HCT116 (cell line): ENCODE measurements at regions not wholly inside any gene's neighbourhood (a gene's known extent, or its start where the extent isn't known, plus 50 kb on each side); places are given as distances from the start of the nearest gene placed in this dataset.

Experiments
- ATAC-seq: fragments of 200-7000 bp; cut with Tn5 transposase; 2 replicates; pipeline ENCODE4 v1.9.1; 2020; ENCODE audit warnings: mild to moderate bottlenecking, moderate library complexity
- BruUV-seq: library from RNA; stranded (reverse); fragments of 400-500 nt; replicated peaks from 2 replicates; lab custom pipeline; 2021; lab: Mats Ljungman, UMichigan
- CTCF ChIA-PET: fragments of 300-600 bp; sonication (Branson Sonifier 250); formaldehyde crosslinking; loops from one replicate; lab custom pipeline; 2021; ENCODE audit warnings: antibody characterized with exemption; lab: Charles Lee
- POLR2A ChIA-PET: fragments of 300-600, 350-600 bp; sonication (Branson Sonifier 250); formaldehyde crosslinking; loops from one replicate; lab custom pipeline; 2021; ENCODE audit warnings: antibody characterized with exemption; lab: Charles Lee
- RAD21 ChIA-PET, 2 experiments: fragments of 300-600 bp; sonication (Branson Sonifier 250); formaldehyde crosslinking; loops; one replicate each; lab custom pipeline; 2023; ENCODE audit warnings: low total read pairs in 2 of 2; ENCODE audit not compliant: uncharacterized antibody in 2 of 2, unreplicated experiment in 2 of 2, low non-redundant PET in 1 of 2; lab: Charles Lee
- DNase-seq: peaks from one replicate; pipeline ENCODE4 v3.0.0-alpha.2; 2010; ENCODE audit warnings: low read depth, low spot score
- H2AFZ ChIP-seq: fragments of 200-600 bp; shearing (Covaris generic), sonication (generic); 2 replicates; pipeline ENCODE4 v1.6.1; 2017; ENCODE audit warnings: low read depth, mixed run types, mixed read lengths, antibody characterized with exemption, low read length; ENCODE audit not compliant: poor library complexity, severe bottlenecking
- H3K27ac ChIP-seq: 2 replicates; pipeline ENCODE4 v1.5.1; 2012; ENCODE audit warnings: low read depth, low read length
- H3K27me3 ChIP-seq: fragments of 200-600 bp; sonication (generic); 2 replicates; pipeline ENCODE4 v1.6.1; 2016; ENCODE audit warnings: mixed run types, low read length, mixed read lengths; ENCODE audit not compliant: insufficient read depth
- H3K36me3 ChIP-seq, 2 experiments: fragments of 200-500 bp in 1 of 2; fragments of 200-600 bp in 1 of 2; sonication (Bioruptor generic) in 1 of 2; sonication (generic) in 1 of 2; 2 replicates each; pipeline versions ENCODE4 v1.5.1 to v1.6.1; 2014 to 2016; ENCODE audit warnings: low read length in 2 of 2, inconsistent platforms in 1 of 2, mixed read lengths in 1 of 2, mixed run types in 1 of 2; ENCODE audit not compliant: insufficient read depth in 2 of 2, control insufficient read depth in 1 of 2
- H3K4me1 ChIP-seq, 2 experiments: fragments of 200-600 bp in 1 of 2; sonication (generic) in 1 of 2; 2 replicates each; pipeline versions ENCODE4 v1.5.1 to v1.6.1; 2012 to 2017; ENCODE audit warnings: low read length in 2 of 2, inconsistent platforms in 1 of 2, mild to moderate bottlenecking in 1 of 2, mixed read lengths in 1 of 2, mixed run types in 1 of 2, moderate library complexity in 1 of 2; ENCODE audit not compliant: insufficient read depth in 2 of 2, control insufficient read depth in 1 of 2
- H3K4me2 ChIP-seq: fragments of 200-600 bp; sonication (generic); 2 replicates; pipeline ENCODE4 v1.6.1; 2017; ENCODE audit warnings: mixed run types, low read length, mixed read lengths
- H3K4me3 ChIP-seq, 2 experiments: fragments of 200-600 bp in 1 of 2; sonication (generic) in 1 of 2; replicated peaks in 1 of 2; 2 replicates each; pipeline ENCODE4 v1.5.1; 2011 to 2016; ENCODE audit warnings: low read length in 2 of 2, control low read depth in 1 of 2, low read depth in 1 of 2, mild to moderate bottlenecking in 1 of 2, mixed read lengths in 1 of 2, mixed run types in 1 of 2
- H3K79me2 ChIP-seq: fragments of 200-600 bp; sonication (generic); 2 replicates; pipeline ENCODE4 v1.6.1; 2017; ENCODE audit warnings: mild to moderate bottlenecking, mixed run types, low read length, moderate library complexity, mixed read lengths; ENCODE audit not compliant: insufficient read depth
- H3K9ac ChIP-seq: fragments of 200-600 bp; sonication (generic); 2 replicates; pipeline ENCODE4 v1.6.1; 2016; ENCODE audit warnings: low read length, mixed read lengths
- H3K9me2 ChIP-seq: fragments of 200-600 bp; sonication (generic), shearing (Covaris generic); 2 replicates; pipeline ENCODE4 v1.6.1; 2017; ENCODE audit warnings: mixed run types, mild to moderate bottlenecking, moderate library complexity; ENCODE audit not compliant: insufficient read depth
- H3K9me3 ChIP-seq, 2 experiments: fragments of 200-500 bp in 1 of 2; fragments of 200-600 bp in 1 of 2; sonication (Bioruptor generic) in 1 of 2; sonication (generic) in 1 of 2; 2 replicates each; pipeline ENCODE4 v1.6.1; 2014 to 2017; ENCODE audit warnings: low read length in 2 of 2, mixed read lengths in 2 of 2, inconsistent platforms in 1 of 2, low read depth in 1 of 2, mild to moderate bottlenecking in 1 of 2, mixed run types in 1 of 2, moderate library complexity in 1 of 2; ENCODE audit not compliant: control insufficient read depth in 1 of 2, insufficient read depth in 1 of 2
- H4K20me1 ChIP-seq: fragments of 200-600 bp; sonication (generic), shearing (Covaris generic); 2 replicates; pipeline ENCODE4 v1.6.1; 2017; ENCODE audit warnings: mixed run types, mild to moderate bottlenecking, moderate library complexity; ENCODE audit not compliant: insufficient read depth
- CBX3 ChIP-seq: IDR thresholded peaks from 2 replicates; pipeline ENCODE4 v1.6.1; 2012; ENCODE audit warnings: low read depth
- CEBPB ChIP-seq: IDR thresholded peaks from 2 replicates; pipeline ENCODE4 v1.6.1; 2012; ENCODE audit warnings: low read depth
- CTCF ChIP-seq, 3 experiments: fragments of 200-600 bp in 1 of 3; sonication (generic) in 1 of 3; IDR thresholded peaks in 2 of 3; conservative IDR thresholded peaks in 1 of 3; 2 replicates each; pipeline ENCODE4 v1.5.1; 2012 to 2017; ENCODE audit warnings: low read depth in 2 of 3, low read length in 2 of 3, antibody characterized with exemption in 1 of 3, borderline replicate concordance in 1 of 3, control low read depth in 1 of 3, mild to moderate bottlenecking in 1 of 3, mixed read lengths in 1 of 3, mixed run types in 1 of 3, moderate library complexity in 1 of 3; ENCODE audit not compliant: insufficient read depth in 1 of 3
- EGR1 ChIP-seq: IDR thresholded peaks from 2 replicates; pipeline ENCODE4 v1.6.1; 2012; ENCODE audit warnings: low read depth
- EZH2 ChIP-seq: fragments of 200-600 bp; sonication (generic); IDR thresholded peaks from 2 replicates; pipeline ENCODE4 v1.6.1; 2017; ENCODE audit warnings: antibody characterized with exemption, mixed run types
- EZH2phosphoT487 ChIP-seq: fragments of 200-600 bp; IDR thresholded peaks from 2 replicates; pipeline ENCODE4 v1.6.1; 2018; ENCODE audit warnings: antibody characterized with exemption, borderline replicate concordance
- JUND ChIP-seq: IDR thresholded peaks from 2 replicates; pipeline ENCODE4 v1.6.1; 2012
- MAX ChIP-seq: IDR thresholded peaks from 2 replicates; pipeline ENCODE4 v1.6.1; 2012
- POLR2A ChIP-seq: IDR thresholded peaks from 2 replicates; pipeline ENCODE4 v1.7.0; 2011; ENCODE audit warnings: borderline replicate concordance; ENCODE audit not compliant: insufficient read depth, insufficient read length; ENCODE audit errors: extremely low read depth
- POLR2AphosphoS5 ChIP-seq: IDR thresholded peaks from 2 replicates; pipeline ENCODE4 v1.6.1; 2011; ENCODE audit warnings: mild to moderate bottlenecking, low read depth, low read length, moderate library complexity
- RAD21 ChIP-seq: IDR thresholded peaks from 2 replicates; pipeline ENCODE4 v1.6.1; 2012; ENCODE audit warnings: low read depth, mild to moderate bottlenecking
- REST ChIP-seq: IDR thresholded peaks from 2 replicates; pipeline ENCODE4 v1.6.1; 2012; ENCODE audit warnings: low read depth
- SP1 ChIP-seq: IDR thresholded peaks from 2 replicates; pipeline ENCODE4 v1.6.1; 2012; ENCODE audit warnings: low read depth
- SRF ChIP-seq: IDR thresholded peaks from 2 replicates; pipeline ENCODE4 v1.6.1; 2012; ENCODE audit warnings: low read depth
- TCF7L2 ChIP-seq: IDR thresholded peaks from 2 replicates; pipeline ENCODE4 v1.7.0; 2011; ENCODE audit warnings: borderline replicate concordance, inconsistent platforms; ENCODE audit not compliant: insufficient read depth, insufficient read length; ENCODE audit errors: extremely low read depth
- YY1 ChIP-seq: IDR thresholded peaks from 2 replicates; pipeline ENCODE4 v1.6.1; 2011; ENCODE audit warnings: low read length, low read depth, moderate library complexity, mild to moderate bottlenecking; ENCODE audit not compliant: insufficient replicate concordance; ENCODE audit errors: extremely low read depth
- ZBTB33 ChIP-seq: IDR thresholded peaks from 2 replicates; pipeline ENCODE4 v1.6.1; 2011; ENCODE audit warnings: mild to moderate bottlenecking, low read length, moderate library complexity; ENCODE audit not compliant: insufficient replicate concordance; ENCODE audit errors: extremely low read depth
- ZNF274 ChIP-seq: fragments of 200-500 bp; sonication (Bioruptor generic); IDR thresholded peaks from 2 replicates; pipeline ENCODE4 v1.6.1; 2014; ENCODE audit warnings: mild to moderate bottlenecking, low read depth, low read length, inconsistent platforms
- intact Hi-C: fragments of 100-400 bp; cut with micrococcal nuclease; formaldehyde crosslinking; loops from 2 replicates; pipeline ENCODE4 v1.10.0; 2022

- no peak for TF ChIP-seq ZNF274
- no peak for TF ChIP-seq EGR1
- TF ChIP-seq ZBTB33: no peak
- TF ChIP-seq SP1: no peak
- no peak for TF ChIP-seq CEBPB
- no peak for TF ChIP-seq POLR2AphosphoS5
- no peak for TF ChIP-seq JUND
- TF ChIP-seq EZH2phosphoT487: no peak
- TF ChIP-seq SRF: no peak
Measured at GRCh38 chr11:45511566-45511965, 153.9 kb downstream of the CHST1 start (continued).

- H3K79me2 ChIP-seq: no peaks in the 10 kb centered on the region
- TF ChIP-seq REST (no peak), SP1 (no peak), EZH2phosphoT487 (no peak), CBX3 (no peak), TCF7L2 (no peak), EZH2 (no peak), POLR2A (no peak), YY1 (no peak), JUND (no peak), MAX (no peak), CTCF (IDR thresholded peaks at IDR 0.05 in 2 of 3, conservative IDR thresholded peaks at IDR 0.05 in 1 of 3; ENCODE audit: borderline replicate concordance in 1 of 3, insufficient read depth in 1 of 3, low read depth in 2 of 3, low read length in 2 of 3) (no peak), RAD21 (no peak)
Measured at GRCh38 chr11:45507916-45508315, 157.5 kb downstream of the CHST1 start.

More at GRCh38 chr11:45507916-45508315, 157.5 kb downstream of the CHST1 start:
- BruUV-seq: no TSS peak
- peaks cover 29% of the 10 kb centered on the region; the same call in 1 of the 2 replicates for H3K27me3 ChIP-seq
- H3K9ac ChIP-seq: no peak overlapping the region
- H3K27ac ChIP-seq: no peak overlapping the region
- POLR2A ChIA-PET: no interaction called here
- no peaks in the 10 kb centered on the region for H3K36me3 ChIP-seq
- H3K9me2 ChIP-seq: no peaks in the 10 kb centered on the region
- DNase-seq (no peak), ATAC-seq (no peak)
- no peak overlapping the region for H2AFZ ChIP-seq
- CTCF ChIA-PET: no interaction called here
- intact Hi-C loops: no loop called here
- no peak overlapping the region for H3K4me3 ChIP-seq
- H3K4me1 ChIP-seq: no peaks in the 10 kb centered on the region
- H4K20me1 ChIP-seq: no peaks in the 10 kb centered on the region
- H3K4me2 ChIP-seq: no peak overlapping the region
- RAD21 ChIA-PET: no interaction called here
- no peaks in the 10 kb centered on the region for H3K9me3 ChIP-seq
